ENCODE measurements at regions not wholly inside any gene's neighbourhood (a gene's known extent, or its start where the extent isn't known, plus 50 kb on each side); places are given as distances from the start of the nearest gene placed in this dataset.
"Not testable (repeated sequence)": the region's sequence is repeated elsewhere in the genome, so short reads cannot be mapped to it uniquely, and the experiment has no call there.

- DNase-seq (ENCODE audit: low spot score): no peak
These were observed 466.6 kb upstream of the C1orf87 start for GRCh38 chr1:60540141-60540540.

GRCh38 chr1:60535713-60536112 lies 462.1 kb upstream of the C1orf87 start:
- DNase-seq (ENCODE audit: low spot score): no peak

GRCh38 chr1:60527567-60527966 lies 454.0 kb upstream of the C1orf87 start:
- no peak for DNase-seq (ENCODE audit: low spot score)

GRCh38 chr1:60516996-60517395 lies 443.4 kb upstream of the C1orf87 start:
- no peak for DNase-seq (ENCODE audit: low spot score)

- no peak for DNase-seq (ENCODE audit: low spot score)
These were observed 436.6 kb upstream of the C1orf87 start for GRCh38 chr1:60510162-60510561.

GRCh38 chr1:60504206-60504840 lies 430.8 kb upstream of the C1orf87 start:
- DNase-seq (ENCODE audit: low spot score): no peak

GRCh38 chr1:60503266-60503925 lies 429.8 kb upstream of the C1orf87 start:
- no peak for DNase-seq (ENCODE audit: low spot score)

GRCh38 chr1:60502506-60502905 lies 428.9 kb upstream of the C1orf87 start:
- DNase-seq (ENCODE audit: low spot score): no peak

GRCh38 chr1:60489916-60490480 lies 416.4 kb upstream of the C1orf87 start:
- not testable (repeated sequence) for DNase-seq (ENCODE audit: low spot score)

- DNase-seq (ENCODE audit: low spot score): no peak
These were observed 415.3 kb upstream of the C1orf87 start for GRCh38 chr1:60488847-60489246.

- DNase-seq (ENCODE audit: low spot score): no peak
These were observed 414.2 kb upstream of the C1orf87 start for GRCh38 chr1:60487565-60488345.

- no peak for DNase-seq (ENCODE audit: low spot score)
These were observed 409.9 kb upstream of the C1orf87 start for GRCh38 chr1:60483509-60483908.

- no peak for DNase-seq (ENCODE audit: low spot score)
These were observed 396.7 kb upstream of the C1orf87 start for GRCh38 chr1:60470246-60470645.

GRCh38 chr1:60463786-60464185 lies 390.2 kb upstream of the C1orf87 start:
- no peak for DNase-seq (ENCODE audit: low spot score)

GRCh38 chr1:60463146-60463545 lies 389.6 kb upstream of the C1orf87 start:
- no peak for DNase-seq (ENCODE audit: low spot score)

GRCh38 chr1:60461925-60462595 lies 388.5 kb upstream of the C1orf87 start:
- no peak for DNase-seq (ENCODE audit: low spot score)

GRCh38 chr1:60458111-60458510 lies 384.5 kb upstream of the C1orf87 start:
- DNase-seq (ENCODE audit: low spot score): no peak

GRCh38 chr1:60449876-60450275 lies 376.3 kb upstream of the C1orf87 start:
- DNase-seq (ENCODE audit: low spot score): no peak

GRCh38 chr1:60448850-60449249 lies 375.3 kb upstream of the C1orf87 start:
- no peak for DNase-seq (ENCODE audit: low spot score)

GRCh38 chr1:60444680-60445079 lies 371.1 kb upstream of the C1orf87 start:
- DNase-seq (ENCODE audit: low spot score): no peak

GRCh38 chr1:60436186-60436585 lies 362.6 kb upstream of the C1orf87 start:
- DNase-seq (ENCODE audit: low spot score): no peak

- DNase-seq (ENCODE audit: low spot score): no peak
These were observed 358.0 kb upstream of the C1orf87 start for GRCh38 chr1:60431593-60431992.

Data from HuH-7.5 (cell line).